OCI-LY7 (cell line): ENCODE measurements at regions not wholly inside any gene's neighbourhood (a gene's known extent, or its start where the extent isn't known, plus 50 kb on each side); places are given as distances from the start of the nearest gene placed in this dataset.

Experiments
- BruUV-seq: library from RNA; stranded (reverse); fragments of 400-500 nt; replicated peaks from 2 replicates; lab custom pipeline; 2021; lab: Mats Ljungman, UMichigan
- CTCF ChIA-PET: fragments of 300-600 bp; sonication (Branson Sonifier 250); formaldehyde crosslinking; loops from one replicate; lab custom pipeline; 2022; ENCODE audit warnings: antibody characterized with exemption; ENCODE audit not compliant: unreplicated experiment; lab: Charles Lee
- POLR2A ChIA-PET: fragments of 300-600 bp; sonication (Branson Sonifier 250); formaldehyde crosslinking; loops from one replicate; lab custom pipeline; 2022; ENCODE audit warnings: antibody characterized with exemption; lab: Charles Lee
- DNase-seq: peaks from one replicate; pipeline ENCODE4 v3.0.0-alpha.2; 2015; ENCODE audit warnings: low spot score
- H2AFZ ChIP-seq: fragments of 200-600 bp; sonication (generic), shearing (Covaris generic); 2 replicates; pipeline ENCODE4 v1.6.1; 2014; ENCODE audit warnings: mild to moderate bottlenecking, antibody characterized with exemption, low read length, moderate library complexity
- H3K27ac ChIP-seq: fragments of 200-600 bp; sonication (generic); 2 replicates; pipeline ENCODE4 v1.5.1; 2014; ENCODE audit warnings: mixed run types, low read depth, mild to moderate bottlenecking, moderate library complexity, low read length, inconsistent platforms; ENCODE audit not compliant: poor library complexity, severe bottlenecking
- H3K36me3 ChIP-seq: fragments of 200-600 bp; sonication (generic); 2 replicates; pipeline ENCODE4 v1.6.1; 2014; ENCODE audit warnings: mild to moderate bottlenecking, antibody characterized with exemption, low read length, moderate library complexity, mixed read lengths; ENCODE audit not compliant: insufficient read depth
- H3K4me1 ChIP-seq: fragments of 200-600 bp; sonication (generic); 2 replicates; pipeline ENCODE4 v1.5.1; 2014; ENCODE audit warnings: mild to moderate bottlenecking, low read length; ENCODE audit not compliant: insufficient read depth, poor library complexity, severe bottlenecking
- H3K4me2 ChIP-seq: fragments of 200-600 bp; sonication (generic); 2 replicates; pipeline ENCODE4 v1.6.1; 2014; ENCODE audit warnings: mild to moderate bottlenecking, low read length
- H3K4me3 ChIP-seq: fragments of 200-600 bp; sonication (generic); 2 replicates; pipeline ENCODE4 v1.5.1; 2014; ENCODE audit warnings: mild to moderate bottlenecking, low read depth, low read length; ENCODE audit not compliant: poor library complexity, severe bottlenecking
- H3K79me2 ChIP-seq: fragments of 200-600 bp; sonication (generic); 2 replicates; pipeline ENCODE4 v1.6.1; 2016; ENCODE audit warnings: low read depth, mild to moderate bottlenecking, low read length, moderate library complexity, mixed read lengths; ENCODE audit not compliant: insufficient read depth
- H3K9me2 ChIP-seq: fragments of 200-600 bp; sonication (generic); 2 replicates; pipeline ENCODE4 v1.6.1; 2016; ENCODE audit warnings: mild to moderate bottlenecking, low read length, mixed read lengths; ENCODE audit not compliant: insufficient read depth
- H3K9me3 ChIP-seq: fragments of 200-600 bp; sonication (generic); 2 replicates; pipeline ENCODE4 v1.6.1; 2014; ENCODE audit warnings: mild to moderate bottlenecking, mixed run types, low read length, mixed read lengths
- H4K20me1 ChIP-seq: fragments of 200-600 bp; sonication (generic); 2 replicates; pipeline ENCODE4 v1.6.1; 2014; ENCODE audit warnings: mild to moderate bottlenecking, antibody characterized with exemption, low read length, moderate library complexity, mixed read lengths; ENCODE audit not compliant: insufficient read depth
- EZH2phosphoT487 ChIP-seq: fragments of 200-600 bp; sonication (generic); IDR thresholded peaks from 2 replicates; pipeline ENCODE4 v1.6.1; 2018; ENCODE audit warnings: low read depth, borderline replicate concordance, mild to moderate bottlenecking, mixed run types, antibody characterized with exemption, low read length, moderate library complexity, mixed read lengths
- intact Hi-C: fragments of 100-400 bp; cut with micrococcal nuclease; formaldehyde crosslinking; loops from one replicate; pipeline ENCODE4 v1.10.0; 2022; ENCODE audit not compliant: unreplicated experiment
- TF ChIP-seq, protein P1 (sequence below): fragments of 200-600 bp; sonication (generic); conservative IDR thresholded peaks from 2 replicates; pipeline ENCODE4 v1.5.1; 2014; ENCODE audit warnings: mild to moderate bottlenecking, antibody characterized with exemption, low read length, moderate library complexity, mixed read lengths

DNA sequence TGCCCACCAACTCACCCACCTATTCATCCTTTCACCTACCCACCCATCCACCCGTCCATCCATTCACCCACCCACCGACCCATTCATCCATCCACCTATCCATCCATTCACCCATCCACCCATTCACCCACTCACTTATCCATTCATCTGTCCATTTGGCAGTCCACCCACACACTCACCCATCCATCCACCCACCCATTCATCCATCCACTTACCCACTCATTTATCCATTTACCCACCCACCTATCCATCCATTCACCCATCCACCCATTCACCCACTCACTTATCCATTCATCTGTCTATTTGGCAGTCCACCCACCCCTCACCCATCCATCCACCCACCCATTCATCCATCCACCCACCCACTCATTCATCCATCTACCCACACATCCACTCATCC, 278.1 kb upstream of the IRX4 start:
- intact Hi-C loops = no loop called here
- Histone ChIP-seq H3K79me2 (no peaks in the 10 kb centered on the region), H3K4me1 (no peaks in the 10 kb centered on the region), H2AFZ (no peak overlapping the region), H3K9me2 (no peaks in the 10 kb centered on the region), H4K20me1 (no peaks in the 10 kb centered on the region), H3K36me3 (no peaks in the 10 kb centered on the region), H3K9me3 (no peaks in the 10 kb centered on the region), H3K27ac (no peak overlapping the region), H3K4me3 (no peak overlapping the region), H3K4me2 (no peak overlapping the region)
- no peak for DNase-seq
- ChIA-PET POLR2A (no interaction called here), CTCF (no interaction called here)
- no peak for TF ChIP-seq EZH2phosphoT487
- TF ChIP-seq, protein P1, sequence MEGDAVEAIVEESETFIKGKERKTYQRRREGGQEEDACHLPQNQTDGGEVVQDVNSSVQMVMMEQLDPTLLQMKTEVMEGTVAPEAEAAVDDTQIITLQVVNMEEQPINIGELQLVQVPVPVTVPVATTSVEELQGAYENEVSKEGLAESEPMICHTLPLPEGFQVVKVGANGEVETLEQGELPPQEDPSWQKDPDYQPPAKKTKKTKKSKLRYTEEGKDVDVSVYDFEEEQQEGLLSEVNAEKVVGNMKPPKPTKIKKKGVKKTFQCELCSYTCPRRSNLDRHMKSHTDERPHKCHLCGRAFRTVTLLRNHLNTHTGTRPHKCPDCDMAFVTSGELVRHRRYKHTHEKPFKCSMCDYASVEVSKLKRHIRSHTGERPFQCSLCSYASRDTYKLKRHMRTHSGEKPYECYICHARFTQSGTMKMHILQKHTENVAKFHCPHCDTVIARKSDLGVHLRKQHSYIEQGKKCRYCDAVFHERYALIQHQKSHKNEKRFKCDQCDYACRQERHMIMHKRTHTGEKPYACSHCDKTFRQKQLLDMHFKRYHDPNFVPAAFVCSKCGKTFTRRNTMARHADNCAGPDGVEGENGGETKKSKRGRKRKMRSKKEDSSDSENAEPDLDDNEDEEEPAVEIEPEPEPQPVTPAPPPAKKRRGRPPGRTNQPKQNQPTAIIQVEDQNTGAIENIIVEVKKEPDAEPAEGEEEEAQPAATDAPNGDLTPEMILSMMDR = no peak
- no TSS peak for BruUV-seq

- Histone ChIP-seq H3K79me2 (no peaks in the 10 kb centered on the region), H3K4me2 (no peak overlapping the region), H3K4me1 (no peaks in the 10 kb centered on the region), H3K4me3 (no peak overlapping the region), H3K27ac (no peak overlapping the region), H2AFZ (no peak overlapping the region), H3K9me2 (no peaks in the 10 kb centered on the region), H4K20me1 (no peaks in the 10 kb centered on the region), H3K9me3 (no peaks in the 10 kb centered on the region), H3K36me3 (no peaks in the 10 kb centered on the region)
- DNase-seq = no peak
- ChIA-PET CTCF (no interaction called here), POLR2A (interaction anchor here (0.8 kb wide), 1 partner anchor 13 kb away, joined by 5 read pairs; no protein-coding TSS in a partner anchor)
- BruUV-seq = no TSS peak
- TF ChIP-seq, protein P1 = no peak
- TF ChIP-seq EZH2phosphoT487 = no peak
- intact Hi-C loops = loop anchor here (10.0 kb wide), 1 partner anchor 394 kb away; no protein-coding TSS in a partner anchor
Measured at GRCh38 chr5:2158767-2159166, 276.0 kb upstream of the IRX4 start.

GRCh38 chr5:2158109-2158508, 275.4 kb upstream of the IRX4 start:
- no peak for DNase-seq
- CTCF ChIA-PET = no interaction called here
- no peak overlapping the region for H3K27ac ChIP-seq
- no peak overlapping the region for H2AFZ ChIP-seq
- TF ChIP-seq, protein P1 = no peak
- TF ChIP-seq EZH2phosphoT487 = no peak
- no TSS peak for BruUV-seq
- POLR2A ChIA-PET = interaction anchor here (0.8 kb wide), 1 partner anchor 14 kb away, joined by 5 read pairs; no protein-coding TSS in a partner anchor
- no peaks in the 10 kb centered on the region for H3K36me3 ChIP-seq
- intact Hi-C loops = loop anchor here (10.0 kb wide), 1 partner anchor 393 kb away; no protein-coding TSS in a partner anchor
- H3K4me1 ChIP-seq = no peaks in the 10 kb centered on the region
- H4K20me1 ChIP-seq = no peaks in the 10 kb centered on the region
- no peak overlapping the region for H3K4me2 ChIP-seq
- no peaks in the 10 kb centered on the region for H3K9me2 ChIP-seq
- no peaks in the 10 kb centered on the region for H3K9me3 ChIP-seq
- H3K4me3 ChIP-seq = no peak overlapping the region
- H3K79me2 ChIP-seq = no peaks in the 10 kb centered on the region
